Dendritic cell treated with granulocyte-macrophage colony-stimulating factor and Interleukin-4, amounts not matched to agents 40 ng/mL and 50 ng/mL, for 4 days (primary cell): ENCODE measurements at regions not wholly inside any gene's neighbourhood (a gene's known extent, or its start where the extent isn't known, plus 50 kb on each side); places are given as distances from the start of the nearest gene placed in this dataset.

Experiments
- H3K27ac Mint-ChIP-seq: one replicate; pipeline ENCODE4 v1.8.0; 2022; ENCODE audit warnings: mild to moderate bottlenecking, mixed read lengths
- H3K27me3 Mint-ChIP-seq: one replicate; pipeline ENCODE4 v1.8.0; 2022; ENCODE audit warnings: mild to moderate bottlenecking, mixed read lengths
- H3K36me3 Mint-ChIP-seq: one replicate; pipeline ENCODE4 v1.8.0; 2022; ENCODE audit warnings: low read depth, mixed read lengths
- H3K4me1 Mint-ChIP-seq: one replicate; pipeline ENCODE4 v1.8.0; 2022; ENCODE audit warnings: low read depth, mixed read lengths
- H3K4me3 Mint-ChIP-seq: one replicate; pipeline ENCODE4 v1.8.0; 2022; ENCODE audit warnings: mild to moderate bottlenecking, moderate library complexity, mixed read lengths
- H3K9me3 Mint-ChIP-seq: one replicate; pipeline ENCODE4 v1.8.0; 2022; ENCODE audit warnings: mixed read lengths
- intact Hi-C: fragments of 100-400 bp; cut with micrococcal nuclease; formaldehyde crosslinking; loops from one replicate; pipeline ENCODE4 v1.15.0; 2022

DNA sequence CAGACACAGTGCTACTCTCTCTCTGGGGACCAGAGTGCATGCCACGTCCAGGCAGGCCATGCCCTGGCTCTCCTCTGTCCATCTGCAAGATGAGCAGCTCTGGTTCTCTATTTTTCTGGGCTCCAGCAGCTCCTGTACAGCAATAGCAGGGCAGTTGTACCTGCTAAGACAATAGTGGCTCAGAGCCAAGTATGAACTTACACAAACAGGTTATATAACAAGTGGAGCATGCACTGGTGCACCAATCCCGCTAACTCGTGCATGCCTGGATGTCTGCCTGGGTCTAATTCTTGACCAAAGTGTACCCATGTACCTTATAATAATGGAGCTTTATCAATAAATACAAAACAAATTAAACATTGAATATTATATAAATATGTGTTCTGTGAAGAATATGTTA lies 392.3 kb downstream of the CENPC start:
- Mint-ChIP-seq H3K4me3 (no peak overlapping the region), H3K36me3 (no peaks in the 10 kb centered on the region), H3K9me3 (no peaks in the 10 kb centered on the region), H3K27me3 (no peaks in the 10 kb centered on the region), H3K4me1 (no peaks in the 10 kb centered on the region), H3K27ac (no peak overlapping the region)
- intact Hi-C loops: no loop called here

DNA sequence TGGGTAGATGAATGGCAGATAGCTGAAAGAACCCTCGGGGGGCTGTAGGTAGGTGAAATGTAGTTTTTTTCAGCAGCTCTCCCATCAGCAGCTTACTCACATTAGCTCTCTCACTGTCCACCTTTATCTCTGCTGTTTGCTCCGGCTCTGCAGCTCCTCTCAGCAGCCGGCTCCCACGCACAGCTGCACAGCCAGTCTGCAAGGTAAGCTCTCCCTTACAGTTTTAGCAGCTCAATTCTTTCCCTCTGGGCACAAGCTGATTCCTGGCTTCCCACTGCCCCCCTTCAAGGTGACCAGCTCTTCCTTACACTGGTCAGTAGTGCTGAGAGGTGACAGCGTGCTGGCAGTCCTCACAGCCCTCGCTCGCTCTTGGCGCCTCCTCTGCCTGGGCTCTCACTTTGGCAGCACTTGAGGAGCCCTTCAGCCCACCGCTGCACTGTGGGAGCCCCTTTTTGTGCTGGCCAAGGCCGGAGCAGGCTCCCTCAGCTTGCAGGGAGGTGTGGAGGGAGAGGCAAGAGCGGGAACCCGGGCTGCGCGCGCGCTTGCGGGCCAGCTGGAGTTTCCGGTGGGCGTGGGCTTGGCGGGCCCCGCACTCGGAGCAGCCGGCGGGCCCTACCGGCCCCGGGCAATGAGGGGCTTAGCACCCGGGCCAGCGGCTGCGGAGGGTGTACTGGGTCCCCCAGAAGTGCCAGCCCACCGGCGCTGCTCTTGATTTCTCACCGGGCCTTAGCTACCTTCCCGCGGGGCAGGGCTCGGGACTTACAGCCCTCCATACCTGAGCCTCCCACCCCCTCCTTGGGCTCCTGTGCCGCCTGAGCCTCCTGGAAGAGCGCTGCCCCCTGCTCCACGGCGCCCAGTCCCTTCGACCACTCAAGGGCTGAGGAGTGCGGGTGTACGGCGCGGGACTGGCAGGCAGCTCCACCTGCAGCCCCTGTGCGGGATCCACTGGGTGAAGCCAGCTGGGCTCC lies 393.6 kb downstream of the CENPC start:
- Mint-ChIP-seq H3K4me3 (no peak overlapping the region), H3K27me3 (no peaks in the 10 kb centered on the region), H3K9me3 (no peaks in the 10 kb centered on the region), H3K36me3 (no peaks in the 10 kb centered on the region), H3K27ac (no peak overlapping the region), H3K4me1 (no peaks in the 10 kb centered on the region)
- intact Hi-C loops: no loop called here

DNA sequence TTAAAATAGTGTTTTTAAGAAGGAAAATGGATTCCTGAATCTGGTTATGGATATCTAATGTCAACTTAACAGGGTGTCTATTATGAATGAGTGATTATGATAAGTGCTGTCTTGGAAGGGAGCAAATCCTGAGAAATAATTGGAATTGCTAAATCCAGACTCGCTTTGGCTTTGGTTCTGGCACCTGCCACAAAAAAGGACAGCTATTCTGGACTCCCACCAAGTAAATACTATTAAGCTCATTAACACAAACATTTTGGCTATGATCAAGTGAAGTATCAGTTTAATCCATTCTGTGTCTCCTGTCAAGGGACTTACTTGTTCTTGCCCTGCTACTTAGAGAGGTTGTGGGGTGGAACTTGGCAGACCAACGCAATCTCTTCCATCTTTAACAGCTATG lies 403.7 kb downstream of the CENPC start:
- Mint-ChIP-seq H3K27me3 (no peaks in the 10 kb centered on the region), H3K4me1 (no peaks in the 10 kb centered on the region), H3K4me3 (no peak overlapping the region), H3K36me3 (no peaks in the 10 kb centered on the region), H3K27ac (no peak overlapping the region), H3K9me3 (no peaks in the 10 kb centered on the region)
- intact Hi-C loops: no loop called here

DNA sequence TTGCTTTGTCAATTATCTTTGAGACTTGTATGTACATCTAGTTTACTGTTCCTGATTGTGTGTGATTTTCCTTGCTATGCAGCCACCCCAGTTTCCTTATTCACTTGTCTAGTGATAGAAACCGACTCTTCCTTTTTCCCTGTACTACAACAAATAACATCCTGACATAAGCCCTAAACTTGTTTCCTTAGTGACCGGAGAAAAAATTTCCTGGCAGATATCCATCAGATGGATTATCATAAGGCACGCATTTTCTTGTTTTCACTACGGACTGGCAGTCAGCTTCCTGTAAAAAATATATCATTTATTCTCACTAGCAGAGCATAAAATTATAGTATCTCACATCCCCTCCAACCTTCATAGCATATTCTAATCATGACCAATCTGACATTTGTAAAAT lies 410.7 kb downstream of the CENPC start:
- Mint-ChIP-seq H3K27ac (no peak overlapping the region), H3K4me1 (no peaks in the 10 kb centered on the region)
- intact Hi-C loops: no loop called here

DNA sequence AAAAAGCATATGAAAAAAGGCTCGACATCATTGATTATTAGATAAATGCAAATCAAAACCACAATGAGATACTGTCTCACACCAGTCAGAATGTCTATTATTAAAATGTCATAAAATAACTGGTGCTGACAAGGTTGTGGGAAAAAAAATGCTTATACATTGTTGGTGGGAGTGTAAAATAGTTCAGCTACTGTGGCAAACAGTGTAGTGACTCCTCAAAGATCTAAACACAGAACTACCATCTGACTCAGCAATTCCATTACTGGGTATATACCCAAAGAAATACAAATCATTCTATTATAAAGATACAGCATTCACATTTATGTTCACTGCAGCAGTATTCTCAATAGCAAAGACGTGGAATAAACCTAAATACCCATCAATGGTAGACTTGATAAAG lies 412.1 kb downstream of the CENPC start:
- Mint-ChIP-seq H3K4me1 (no peaks in the 10 kb centered on the region), H3K36me3 (no peaks in the 10 kb centered on the region), H3K4me3 (no peak overlapping the region), H3K27me3 (no peaks in the 10 kb centered on the region), H3K27ac (no peak overlapping the region), H3K9me3 (no peaks in the 10 kb centered on the region)
- intact Hi-C loops: no loop called here

More for the DNA sequence above, 410.7 kb downstream of the CENPC start:
- Mint-ChIP-seq H3K36me3 (no peaks in the 10 kb centered on the region), H3K4me3 (no peak overlapping the region), H3K9me3 (no peaks in the 10 kb centered on the region), H3K27me3 (no peaks in the 10 kb centered on the region)

DNA sequence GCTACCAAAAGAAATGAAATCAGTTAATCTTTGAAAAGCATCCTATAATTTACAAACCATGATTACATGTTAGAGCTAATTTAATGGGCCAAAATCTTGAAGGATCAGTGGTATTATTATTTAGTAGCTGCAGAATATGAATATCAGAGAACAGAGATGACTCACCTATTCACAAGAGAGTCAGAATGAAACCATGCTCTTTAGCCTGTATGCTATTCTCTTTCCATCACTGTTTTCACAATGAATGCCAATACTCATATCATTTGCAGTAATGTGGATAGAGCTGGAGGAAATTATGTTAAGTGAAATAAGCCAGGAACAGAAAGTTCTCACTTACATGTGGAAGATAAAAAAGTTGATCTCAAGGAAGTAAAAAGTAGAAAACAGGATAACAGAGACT lies 414.1 kb downstream of the CENPC start:
- intact Hi-C loops: no loop called here
- H3K27ac Mint-ChIP-seq: no peak overlapping the region
- no peaks in the 10 kb centered on the region for H3K9me3 Mint-ChIP-seq
- no peaks in the 10 kb centered on the region for H3K36me3 Mint-ChIP-seq
- no peaks in the 10 kb centered on the region for H3K27me3 Mint-ChIP-seq
- no peaks in the 10 kb centered on the region for H3K4me1 Mint-ChIP-seq
- no peak overlapping the region for H3K4me3 Mint-ChIP-seq

DNA sequence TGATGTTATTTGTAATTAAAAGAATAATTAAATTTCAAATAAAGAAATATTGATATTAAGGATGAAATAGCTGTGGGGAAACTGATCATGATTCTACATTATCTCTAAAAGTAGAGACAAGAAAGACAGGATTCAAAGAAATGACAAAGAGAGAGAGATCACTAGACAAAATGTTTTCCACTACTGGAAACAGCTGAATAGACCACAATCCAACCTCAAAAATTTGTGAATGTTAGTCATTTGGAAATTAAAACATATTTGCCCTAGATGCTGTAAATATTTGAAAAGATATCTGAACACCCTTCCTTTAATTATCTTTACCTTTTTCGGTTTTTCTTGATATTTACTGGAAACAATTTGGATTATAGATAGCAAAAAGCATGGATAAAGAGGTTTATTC lies 414.9 kb downstream of the CENPC start:
- intact Hi-C loops: no loop called here

DNA sequence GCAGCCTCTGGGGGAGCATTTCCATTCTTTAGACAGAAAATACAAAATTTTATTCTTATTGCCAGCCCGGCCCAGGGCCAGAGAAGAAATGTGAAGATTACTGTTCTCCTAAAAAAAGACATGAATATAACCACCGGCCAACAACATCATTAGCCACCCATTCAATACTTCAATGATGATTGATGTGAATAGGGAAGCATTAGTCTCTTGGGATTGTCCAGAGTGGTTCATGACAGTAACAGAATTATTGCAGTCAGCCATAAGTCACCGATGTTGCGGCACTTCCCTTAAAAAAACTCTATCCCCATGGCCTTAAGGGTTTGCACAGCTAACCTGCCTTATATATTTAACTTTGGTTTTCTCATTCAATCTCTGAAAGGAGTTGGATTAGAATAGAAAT lies 418.7 kb downstream of the CENPC start:
- Mint-ChIP-seq H3K27me3 (no peaks in the 10 kb centered on the region), H3K9me3 (no peaks in the 10 kb centered on the region), H3K36me3 (no peaks in the 10 kb centered on the region), H3K27ac (no peak overlapping the region), H3K4me3 (no peak overlapping the region), H3K4me1 (no peaks in the 10 kb centered on the region)
- intact Hi-C loops: no loop called here

More for the DNA sequence above, 414.9 kb downstream of the CENPC start:
- Mint-ChIP-seq H3K36me3 (no peaks in the 10 kb centered on the region), H3K4me1 (no peaks in the 10 kb centered on the region), H3K27me3 (no peaks in the 10 kb centered on the region), H3K4me3 (no peak overlapping the region), H3K9me3 (no peaks in the 10 kb centered on the region), H3K27ac (no peak overlapping the region)

DNA sequence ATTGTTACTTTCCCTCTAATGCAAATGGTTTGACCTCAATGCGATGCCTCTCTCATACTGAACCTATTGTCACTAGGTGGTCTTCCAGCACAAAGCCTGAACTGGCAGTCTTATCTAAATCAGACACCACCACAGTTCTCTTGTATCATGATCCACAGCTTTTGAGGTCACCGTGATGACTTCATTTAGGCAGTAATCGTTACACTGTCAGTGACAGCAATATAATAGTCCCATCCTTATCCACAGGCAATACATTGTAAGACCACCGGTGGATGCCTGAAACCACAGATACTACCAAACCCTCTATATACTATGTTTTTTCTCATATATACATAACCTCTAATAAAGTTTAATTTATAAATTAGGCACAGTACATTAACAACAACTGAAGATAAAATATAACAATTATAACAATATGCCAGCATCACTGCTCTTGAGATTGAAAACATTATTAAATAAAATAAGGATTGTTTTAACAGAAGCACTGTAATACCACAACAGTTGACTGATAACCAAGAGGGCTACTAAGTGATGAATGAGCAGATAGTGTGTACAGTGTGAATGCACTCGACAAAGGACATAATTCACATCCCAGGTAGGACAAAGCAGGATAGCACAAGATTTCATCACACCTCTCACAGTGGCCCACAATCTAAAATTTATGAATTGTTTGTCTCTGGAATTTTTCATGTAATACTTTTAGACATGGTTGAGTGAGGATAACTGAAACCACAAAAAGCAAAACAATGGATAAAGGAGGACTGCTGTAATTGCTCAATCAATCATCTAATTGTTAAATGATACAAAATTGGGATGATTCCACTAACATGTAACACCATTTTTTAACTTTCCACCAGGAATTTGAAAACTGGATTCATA lies 419.4 kb downstream of the CENPC start:
- Mint-ChIP-seq H3K4me1 (no peaks in the 10 kb centered on the region), H3K9me3 (no peaks in the 10 kb centered on the region), H3K36me3 (no peaks in the 10 kb centered on the region), H3K27me3 (no peaks in the 10 kb centered on the region), H3K27ac (no peak overlapping the region), H3K4me3 (no peak overlapping the region)
- intact Hi-C loops: no loop called here

DNA sequence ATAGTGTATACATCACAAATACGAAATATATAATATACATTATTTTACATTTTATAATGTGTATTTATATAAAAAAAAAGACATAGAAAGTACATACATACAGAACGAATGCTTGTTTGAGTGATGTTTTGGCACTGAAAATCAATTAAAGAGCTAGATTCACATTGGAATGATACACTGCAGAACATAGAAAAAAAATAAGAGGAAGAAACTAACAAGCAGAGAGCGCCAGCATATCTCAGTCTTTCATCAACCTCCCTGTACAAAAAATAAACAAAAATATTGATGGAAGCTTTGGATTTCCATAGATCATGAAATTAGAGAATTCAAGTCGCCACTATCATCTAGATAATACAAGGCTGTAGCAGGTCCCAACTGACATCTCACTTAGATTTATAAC lies 420.6 kb downstream of the CENPC start:
- H3K27me3 Mint-ChIP-seq: no peaks in the 10 kb centered on the region
- no peaks in the 10 kb centered on the region for H3K9me3 Mint-ChIP-seq
- H3K4me1 Mint-ChIP-seq: no peaks in the 10 kb centered on the region
- H3K4me3 Mint-ChIP-seq: no peak overlapping the region
- intact Hi-C loops: no loop called here
- H3K27ac Mint-ChIP-seq: no peak overlapping the region
- H3K36me3 Mint-ChIP-seq: no peaks in the 10 kb centered on the region

DNA sequence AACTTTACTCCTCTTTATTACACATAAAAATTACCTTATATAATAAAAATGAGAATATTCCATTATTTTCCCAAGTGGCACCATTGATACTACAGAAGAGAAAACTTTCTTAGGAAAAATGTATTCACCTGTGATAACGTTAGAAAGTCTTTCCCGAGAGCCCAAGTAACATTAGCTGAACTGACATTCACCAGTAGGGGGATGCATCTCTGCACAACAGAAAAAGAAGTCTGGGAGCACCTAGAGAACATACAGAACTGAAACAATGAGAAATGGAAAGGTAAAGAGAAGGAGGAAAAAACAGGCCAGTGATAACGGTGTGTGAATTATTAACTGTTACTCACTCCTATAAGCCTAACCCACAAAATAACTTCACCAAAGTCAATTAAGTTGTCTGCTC lies 423.3 kb downstream of the CENPC start:
- H3K4me3 Mint-ChIP-seq: no peak overlapping the region
- H3K27ac Mint-ChIP-seq: no peak overlapping the region
- H3K4me1 Mint-ChIP-seq: no peaks in the 10 kb centered on the region
- no peaks in the 10 kb centered on the region for H3K27me3 Mint-ChIP-seq
- H3K9me3 Mint-ChIP-seq: no peaks in the 10 kb centered on the region
- H3K36me3 Mint-ChIP-seq: no peaks in the 10 kb centered on the region
- intact Hi-C loops: no loop called here

DNA sequence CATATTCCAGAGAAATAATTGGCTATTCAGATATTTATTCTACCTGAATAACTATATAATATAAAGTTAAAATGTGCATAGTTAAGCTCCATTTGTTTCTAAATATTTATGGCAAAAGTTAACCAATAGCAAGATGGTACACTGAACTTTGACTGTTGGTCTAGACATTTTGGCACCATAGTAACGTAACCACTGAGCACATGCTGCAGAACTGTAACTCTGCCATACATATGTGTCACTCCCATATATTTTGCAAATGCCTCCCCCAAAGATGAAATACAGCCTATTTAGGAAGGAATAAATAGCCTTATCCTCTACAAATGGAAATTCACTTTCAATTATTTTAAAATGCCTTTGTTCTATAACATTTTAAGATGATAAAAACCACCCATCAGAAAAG lies 424.9 kb downstream of the CENPC start:
- H3K36me3 Mint-ChIP-seq: no peaks in the 10 kb centered on the region
- H3K4me1 Mint-ChIP-seq: no peaks in the 10 kb centered on the region
- intact Hi-C loops: no loop called here
- H3K4me3 Mint-ChIP-seq: no peak overlapping the region
- H3K27ac Mint-ChIP-seq: no peak overlapping the region
- H3K27me3 Mint-ChIP-seq: no peaks in the 10 kb centered on the region
- H3K9me3 Mint-ChIP-seq: no peaks in the 10 kb centered on the region

DNA sequence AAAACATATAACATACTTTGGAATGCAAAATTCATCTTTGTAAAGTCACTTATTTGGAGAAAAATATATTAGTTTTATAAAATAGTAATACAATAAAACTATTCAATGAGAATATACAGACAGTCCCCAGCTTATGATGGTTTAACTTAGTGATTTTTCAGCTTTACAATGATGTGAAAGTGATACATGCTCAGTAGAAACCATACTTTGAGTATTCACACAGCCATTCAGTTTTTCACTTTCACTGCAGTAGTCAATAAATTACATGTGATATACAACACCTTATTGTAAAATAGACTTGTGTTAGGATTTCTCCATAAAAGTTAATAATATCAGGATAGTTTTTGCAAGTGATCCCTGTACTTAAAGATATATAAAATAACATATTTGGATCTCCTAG lies 436.0 kb downstream of the CENPC start:
- Mint-ChIP-seq H3K4me1 (no peaks in the 10 kb centered on the region), H3K27me3 (no peaks in the 10 kb centered on the region), H3K36me3 (no peaks in the 10 kb centered on the region), H3K27ac (no peak overlapping the region), H3K9me3 (no peaks in the 10 kb centered on the region), H3K4me3 (no peak overlapping the region)
- intact Hi-C loops: no loop called here

DNA sequence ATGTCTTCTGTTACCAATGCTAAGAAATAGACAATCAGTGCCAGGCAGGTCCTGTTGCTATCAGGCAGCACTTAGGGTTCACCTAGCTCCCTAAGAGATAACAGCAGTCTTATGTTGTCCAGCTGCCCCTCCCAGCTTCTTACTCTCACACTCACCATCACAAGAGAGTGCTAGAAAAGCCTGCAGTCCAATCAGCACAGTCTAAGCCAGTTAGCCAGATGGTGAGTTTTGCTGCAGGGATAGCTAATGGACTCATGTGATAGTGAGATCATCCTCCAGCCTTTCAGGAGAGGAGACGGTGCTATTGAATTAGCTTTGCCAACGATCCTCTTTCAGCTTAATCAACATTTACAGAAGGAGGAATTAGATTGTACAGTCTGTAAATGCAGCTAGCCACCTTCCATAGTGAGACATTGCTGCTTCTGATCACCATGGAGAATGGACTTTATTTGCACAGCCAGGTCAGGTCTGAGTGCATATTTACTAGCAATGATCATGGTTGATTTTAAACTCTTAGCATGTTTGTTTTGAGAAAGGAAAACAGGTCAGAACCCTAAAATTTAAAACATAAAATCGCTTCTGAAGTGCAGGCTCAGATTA lies 438.3 kb downstream of the CENPC start:
- intact Hi-C loops: no loop called here
- H3K27ac Mint-ChIP-seq: no peak overlapping the region
- H3K27me3 Mint-ChIP-seq: no peaks in the 10 kb centered on the region
- H3K9me3 Mint-ChIP-seq: no peaks in the 10 kb centered on the region
- no peak overlapping the region for H3K4me3 Mint-ChIP-seq
- H3K36me3 Mint-ChIP-seq: no peaks in the 10 kb centered on the region
- no peaks in the 10 kb centered on the region for H3K4me1 Mint-ChIP-seq
